HG03342 (cell line): ENCODE measurements at regions not wholly inside any gene's neighbourhood (a gene's known extent, or its start where the extent isn't known, plus 50 kb on each side); places are given as distances from the start of the nearest gene placed in this dataset.
"Not testable (repeated sequence)": the region's sequence is repeated elsewhere in the genome, so short reads cannot be mapped to it uniquely, and the experiment has no call there.

Source experiments
- ATAC-seq: cut with Tn5 transposase; IDR thresholded peaks from one replicate; pipeline ENCODE4 v1.9.1; 2021; ENCODE audit warnings: mild to moderate bottlenecking, moderate library complexity; ENCODE audit not compliant: unreplicated experiment

- ATAC-seq = no peak
Measured at GRCh38 chr2:186164325-186164724, 321.7 kb upstream of the ZC3H15 start.

DNA sequence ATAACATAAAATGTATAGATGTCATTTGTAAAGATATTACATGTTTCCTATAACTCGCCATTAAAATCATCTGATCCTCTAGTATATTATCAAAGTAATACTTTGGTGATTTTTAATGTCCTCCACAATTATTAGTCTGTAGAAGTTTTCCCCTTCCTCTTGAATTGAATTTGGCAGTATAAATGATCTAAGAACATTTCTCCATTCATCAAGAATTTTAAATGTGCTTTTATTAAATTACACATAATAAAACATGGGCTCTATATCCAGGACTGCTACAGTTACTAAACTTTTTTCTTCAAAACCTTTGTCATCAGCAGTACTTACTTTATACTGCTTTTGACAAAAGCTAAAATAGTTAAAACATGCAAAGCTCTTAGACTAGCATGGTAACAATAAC lies 315.4 kb upstream of the ZC3H15 start:
- ATAC-seq = no peak

- ATAC-seq = no peak
Measured at GRCh38 chr2:186181625-186182024, 304.4 kb upstream of the ZC3H15 start.

DNA sequence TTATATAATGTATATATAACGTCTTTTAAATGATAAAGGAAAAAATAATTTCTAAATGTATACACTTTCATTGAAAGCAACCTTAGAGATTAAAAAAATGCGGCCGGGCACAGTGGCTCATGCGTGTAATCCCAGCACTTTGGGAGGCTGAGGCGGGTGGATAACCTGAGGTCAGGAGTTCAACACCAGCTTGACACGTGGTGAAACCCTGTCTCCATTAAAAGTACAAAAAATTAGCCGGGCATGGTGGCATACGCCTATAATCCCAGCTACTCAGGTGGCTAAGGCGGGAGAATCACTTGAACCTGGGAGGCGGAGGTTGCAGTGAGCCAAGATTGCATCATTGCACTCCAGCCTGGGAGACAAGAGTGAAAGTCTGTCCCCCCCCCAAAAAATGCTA lies 303.7 kb upstream of the ZC3H15 start:
- not testable (repeated sequence) for ATAC-seq

DNA sequence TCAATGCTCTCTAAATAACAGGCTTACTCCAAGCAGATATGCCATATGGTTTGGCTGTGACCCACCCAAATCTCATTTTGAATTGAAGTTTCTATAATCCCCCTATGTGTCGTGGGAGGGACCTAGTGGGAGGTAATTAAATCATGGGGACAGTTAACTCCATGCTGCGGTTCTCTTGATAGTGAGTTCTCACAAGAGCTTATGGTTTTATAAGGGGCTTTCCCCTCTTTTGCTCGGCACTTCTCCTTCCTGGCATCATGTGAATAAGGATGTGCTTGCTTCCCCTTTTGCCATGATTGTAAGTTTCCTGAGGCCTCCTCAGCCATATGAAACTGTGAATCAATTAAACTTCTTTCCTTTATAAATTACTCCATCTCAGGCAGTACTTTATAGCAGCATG lies 302.7 kb upstream of the ZC3H15 start:
- no peak for ATAC-seq

DNA sequence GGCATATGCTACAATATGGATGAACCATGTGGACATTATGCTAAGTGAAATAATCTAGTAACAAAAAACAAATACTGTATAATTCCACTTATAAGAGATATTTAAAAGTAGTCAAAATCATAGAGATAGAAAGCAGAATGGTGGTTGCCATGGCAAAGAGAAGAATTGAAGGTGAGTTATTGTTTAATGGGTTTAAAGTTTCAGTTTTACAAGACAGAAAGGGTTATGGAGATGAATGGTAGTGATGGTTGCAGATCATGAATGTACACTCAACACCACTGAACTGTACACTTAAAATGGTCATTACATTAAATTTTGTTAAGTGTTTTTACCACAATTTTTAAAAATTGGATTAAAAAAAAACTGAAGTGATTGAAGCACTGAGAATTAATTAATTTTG lies 298.2 kb upstream of the ZC3H15 start:
- no peak for ATAC-seq

GRCh38 chr2:186189816-186190215 lies 296.2 kb upstream of the ZC3H15 start:
- ATAC-seq = no peak

GRCh38 chr2:186195696-186196095 lies 290.4 kb upstream of the ZC3H15 start:
- no peak for ATAC-seq

DNA sequence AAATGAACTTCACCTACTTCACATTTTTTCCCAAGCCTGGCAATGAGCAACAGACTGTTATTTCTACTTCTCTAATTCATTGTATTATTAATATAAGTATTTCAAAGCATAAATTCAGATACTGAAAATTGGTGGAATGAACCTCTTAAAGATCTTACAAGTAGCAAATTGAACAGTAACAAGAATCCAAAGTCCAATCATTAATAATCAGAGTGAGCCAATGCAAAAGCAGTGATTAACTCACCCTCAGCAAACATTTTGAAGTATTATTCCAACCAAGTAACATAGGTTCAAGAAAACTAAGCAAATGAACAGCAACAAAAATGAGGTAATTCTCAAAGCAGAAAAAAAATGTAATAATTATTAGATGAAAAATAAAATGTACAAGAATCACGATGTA lies 288.1 kb upstream of the ZC3H15 start:
- no peak for ATAC-seq

DNA sequence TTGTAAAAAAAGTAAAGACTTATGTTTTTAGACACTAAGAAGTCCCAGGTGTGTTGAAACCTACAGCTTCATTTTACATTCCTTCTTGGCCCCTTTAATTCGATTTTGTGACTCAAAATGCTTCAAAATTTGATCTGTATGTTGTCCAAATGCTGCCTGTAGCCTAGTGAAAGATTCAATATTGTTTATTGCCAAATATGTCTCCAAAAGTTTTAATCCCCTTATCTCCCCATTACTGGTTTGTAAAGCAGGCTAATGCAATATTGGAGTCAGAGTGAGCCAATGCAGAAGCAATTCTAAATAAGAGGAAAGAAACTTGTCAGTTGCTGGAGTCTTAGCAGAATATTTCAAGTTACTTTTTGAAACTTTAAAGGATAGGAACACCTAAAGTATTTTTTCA lies 287.0 kb upstream of the ZC3H15 start:
- ATAC-seq = no peak

GRCh38 chr2:186201371-186201770 lies 284.7 kb upstream of the ZC3H15 start:
- no peak for ATAC-seq

- ATAC-seq = no peak
Measured at GRCh38 chr2:186205254-186205911, 280.7 kb upstream of the ZC3H15 start.

DNA sequence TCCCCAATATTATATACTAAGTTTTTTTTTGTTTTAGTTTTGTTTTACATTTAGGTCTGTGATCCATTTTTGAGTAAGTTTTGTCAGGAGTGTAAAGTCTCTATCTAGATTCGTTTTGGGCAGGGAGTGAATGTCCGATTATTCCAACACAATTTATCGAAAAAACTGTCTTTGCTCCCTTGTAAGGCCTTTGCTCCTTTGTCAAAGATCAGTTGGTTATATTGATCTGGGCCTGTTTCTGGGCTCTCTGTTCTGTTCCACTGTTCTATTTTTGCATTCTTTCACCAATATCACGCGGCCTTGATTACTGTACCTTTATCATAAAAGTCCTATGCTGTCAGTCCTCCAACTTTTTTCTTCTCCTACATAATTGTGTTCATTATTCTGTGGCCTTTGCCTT lies 276.5 kb upstream of the ZC3H15 start:
- no peak for ATAC-seq

DNA sequence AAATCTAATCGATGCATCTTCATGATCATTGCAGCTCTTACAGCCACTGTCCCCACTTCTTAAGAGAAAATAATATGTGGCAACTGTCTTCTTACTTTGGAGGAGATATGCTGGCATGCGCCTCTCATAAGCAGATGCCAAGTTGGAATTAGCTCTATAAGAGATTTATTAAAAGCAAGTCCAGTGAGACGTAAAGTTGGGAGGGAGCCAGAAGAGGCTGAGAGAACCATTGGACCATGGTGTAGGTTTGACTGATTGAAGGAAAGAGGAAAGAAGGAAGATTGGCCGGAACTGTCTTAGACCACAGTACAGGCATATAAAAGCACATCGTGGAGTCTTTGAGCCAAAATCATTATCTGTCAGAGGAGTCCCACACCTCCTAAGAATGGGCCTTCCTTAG lies 265.7 kb upstream of the ZC3H15 start:
- ATAC-seq = no peak

DNA sequence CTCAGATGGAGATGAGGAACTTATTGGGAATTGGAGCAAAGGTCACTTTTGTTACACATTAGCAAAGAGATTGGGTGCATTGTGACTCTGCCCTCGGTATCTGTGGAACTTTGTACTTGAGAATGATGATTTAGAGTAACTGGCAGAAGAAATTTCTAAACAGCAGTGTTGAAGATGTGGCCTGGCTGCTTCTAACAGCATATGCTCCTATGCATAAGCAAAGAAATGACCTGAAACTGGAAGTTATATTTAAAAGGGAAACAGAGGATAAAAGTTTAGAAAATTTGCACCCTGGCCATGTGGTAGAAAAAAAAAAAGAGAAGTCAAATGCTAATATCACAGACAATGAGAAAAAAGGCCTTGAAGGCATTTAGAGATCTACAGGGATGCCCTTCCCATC lies 256.8 kb upstream of the ZC3H15 start:
- no peak for ATAC-seq

- no peak for ATAC-seq
Measured at GRCh38 chr2:186241874-186242273, 244.2 kb upstream of the ZC3H15 start.

- ATAC-seq = no peak
Measured at GRCh38 chr2:186254759-186255158, 231.3 kb upstream of the ZC3H15 start.

DNA sequence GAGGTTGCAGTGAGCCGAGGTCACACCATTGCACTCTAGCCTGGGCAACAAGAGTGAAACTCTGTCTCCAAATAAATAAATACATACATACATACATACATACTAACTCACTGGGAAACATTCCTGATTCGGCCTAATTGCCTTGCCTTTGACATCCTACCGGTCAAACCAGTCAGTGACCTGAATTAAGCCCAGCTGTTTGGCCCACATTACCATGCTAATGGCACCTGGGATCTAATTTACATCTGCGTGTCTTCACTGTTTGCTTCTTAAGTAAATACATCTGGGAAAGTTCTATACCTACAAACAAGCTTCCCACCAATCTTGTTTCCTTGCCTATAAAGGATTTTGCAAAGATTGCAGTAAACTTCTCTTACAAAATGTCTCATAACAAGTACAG lies 230.2 kb upstream of the ZC3H15 start:
- ATAC-seq = no peak

- ATAC-seq = peak; percentile 77
Measured at GRCh38 chr2:186256540-186256939, 229.5 kb upstream of the ZC3H15 start.

DNA sequence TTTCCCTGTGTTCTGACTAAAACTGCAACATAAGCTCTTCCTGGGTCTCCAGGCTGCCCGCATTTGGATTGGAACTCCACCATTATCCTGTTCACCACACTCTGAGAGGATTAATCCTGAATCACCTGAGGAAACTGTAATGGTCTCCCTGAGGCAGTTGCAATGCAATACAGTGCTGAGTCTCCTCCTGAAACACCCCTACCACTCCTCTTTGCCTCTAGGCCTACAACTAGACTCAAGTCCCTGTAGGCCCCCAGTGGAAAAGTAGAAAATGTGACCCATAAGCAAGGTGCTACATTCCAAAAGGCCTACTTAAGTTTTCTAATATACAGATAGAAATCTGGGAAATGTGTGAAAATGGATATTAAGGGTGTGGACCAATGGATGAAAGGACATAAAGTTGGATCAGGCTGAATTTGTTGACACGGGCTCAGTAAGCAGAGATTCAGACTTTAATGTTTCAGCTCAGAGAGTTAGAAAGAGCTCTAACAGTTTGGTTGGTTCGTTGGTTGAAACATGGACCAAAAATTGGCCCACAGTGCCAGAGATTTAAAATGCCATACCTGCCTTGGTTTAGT lies 222.3 kb upstream of the ZC3H15 start:
- no peak for ATAC-seq

DNA sequence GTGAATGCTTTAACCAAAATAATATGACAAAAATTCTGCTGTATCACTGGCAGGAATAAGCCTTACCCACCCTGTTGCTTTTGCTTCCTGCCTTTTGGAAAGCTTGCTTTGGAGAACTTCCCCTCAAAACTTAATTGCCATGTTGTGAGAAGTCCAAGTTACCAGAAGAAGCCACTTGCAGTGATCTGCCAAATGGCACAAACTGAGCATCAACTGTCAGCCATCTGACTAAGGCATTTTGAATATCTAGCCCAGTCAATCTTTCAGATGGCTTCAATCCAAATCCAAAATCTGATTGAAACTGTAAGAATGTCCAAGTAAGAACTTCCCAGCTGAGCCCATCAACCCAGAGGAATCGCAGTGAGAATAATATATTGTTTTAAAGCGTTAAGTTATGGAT lies 216.5 kb upstream of the ZC3H15 start:
- no peak for ATAC-seq

- no peak for ATAC-seq
Measured at GRCh38 chr2:186273953-186274352, 212.1 kb upstream of the ZC3H15 start.

DNA sequence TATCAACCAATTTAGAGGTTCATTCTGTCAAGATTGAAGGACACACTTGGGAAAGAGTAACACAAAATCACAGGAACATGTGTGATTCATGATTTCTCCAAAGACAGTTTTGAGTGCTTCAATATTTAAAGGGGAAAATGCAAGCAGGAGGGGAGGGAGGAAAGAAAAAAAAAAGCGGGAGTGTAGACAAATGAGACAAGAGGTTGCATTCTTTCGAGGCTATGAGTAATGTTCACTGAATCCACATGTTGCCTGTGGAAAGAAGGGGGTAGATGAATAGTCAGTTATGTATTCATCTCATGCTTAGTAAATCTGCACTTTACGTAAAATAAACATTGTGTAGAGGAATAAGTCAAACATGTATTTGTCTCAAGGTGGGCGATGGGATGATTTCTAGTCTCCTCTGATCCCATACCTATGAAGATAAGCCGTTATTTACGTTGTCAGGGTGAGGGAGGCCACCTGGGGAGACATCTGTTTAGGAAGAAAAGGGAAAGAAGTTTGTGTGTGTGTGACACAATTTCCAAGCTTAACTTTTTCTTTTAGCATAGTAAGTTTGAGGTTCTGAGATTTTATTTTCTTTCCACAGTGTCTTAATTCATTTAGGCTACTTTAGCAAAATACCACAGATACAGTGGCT lies 211.0 kb upstream of the ZC3H15 start:
- ATAC-seq = no peak
